T-cell (primary cell): ENCODE measurements at regions not wholly inside any gene's neighbourhood (a gene's known extent, or its start where the extent isn't known, plus 50 kb on each side); places are given as distances from the start of the nearest gene placed in this dataset.

Experiments
- ATAC-seq, 4 experiments: fragments of 200-7000 bp in 3 of 4; fragments of 150-1000 bp in 1 of 4; cut with Tn5 transposase; replicated peaks in 1 of 4; 1 replicate in 3 of 4; 2 replicates in 1 of 4; pipeline ENCODE4 v1.10.0; 2021; ENCODE audit warnings: moderate library complexity in 3 of 4, mild to moderate bottlenecking in 2 of 4, moderate number of reproducible peaks in 1 of 4
- CTCF ChIA-PET, 2 donors: fragments of 300-600 bp; sonication (Branson Sonifier 250); formaldehyde crosslinking; loops; one replicate each; lab custom pipeline; 2022; ENCODE audit warnings: antibody characterized with exemption in 2 of 2; lab: Charles Lee
- POLR2A ChIA-PET, 2 donors: fragments of 300-600 bp; sonication (Branson Sonifier 250); formaldehyde crosslinking; loops; one replicate each; lab custom pipeline; 2022; ENCODE audit warnings: antibody characterized with exemption in 2 of 2; lab: Charles Lee
- DNase-seq, 35 experiments: peaks; one replicate each; pipeline versions ENCODE4 v3.0.0 to v3.0.0-alpha.2; 2013 to 2023
- H3K27ac ChIP-seq: one replicate; pipeline ENCODE4 v1.5.1; 2013; ENCODE audit warnings: low read length
- H3K27me3 ChIP-seq, 2 experiments: replicated peaks in 1 of 2; 1 replicate in 1 of 2; 2 replicates in 1 of 2; pipeline versions ENCODE4 v1.6.1 to v1.7.0; 2013; ENCODE audit warnings: low read length in 1 of 2, mixed read lengths in 1 of 2; ENCODE audit not compliant: control insufficient read depth in 2 of 2, insufficient read depth in 2 of 2; ENCODE audit errors: extremely low read depth in 1 of 2
- H3K36me3 ChIP-seq, 2 donors: 1 replicate in 1 of 2; 2 replicates in 1 of 2; pipeline versions ENCODE4 v1.6.1 to v1.7.0; 2013; ENCODE audit warnings: low read length in 1 of 2; ENCODE audit not compliant: control insufficient read depth in 2 of 2, insufficient read depth in 1 of 2; ENCODE audit errors: extremely low read depth in 1 of 2
- H3K4me1 ChIP-seq, 2 experiments: 1 replicate in 1 of 2; 2 replicates in 1 of 2; pipeline versions ENCODE4 v1.6.1 to v1.7.0; 2013; ENCODE audit warnings: low read length in 2 of 2, mixed read lengths in 1 of 2; ENCODE audit not compliant: insufficient read depth in 2 of 2, control insufficient read depth in 1 of 2; ENCODE audit errors: extremely low read depth in 1 of 2
- H3K4me3 ChIP-seq, 2 donors: 1 replicate in 1 of 2; 2 replicates in 1 of 2; pipeline versions ENCODE4 v1.5.1 to v1.7.0; 2013; ENCODE audit warnings: mild to moderate bottlenecking in 2 of 2, low read length in 1 of 2, moderate library complexity in 1 of 2; ENCODE audit not compliant: control insufficient read depth in 1 of 2; ENCODE audit errors: extremely low read depth in 1 of 2
- H3K9me3 ChIP-seq: 2 replicates; pipeline ENCODE4 v1.7.0; 2013
- H3K27ac Mint-ChIP-seq, 2 donors: one replicate each; pipeline ENCODE4 v1.8.0; 2020 to 2021; ENCODE audit warnings: mild to moderate bottlenecking in 2 of 2, mixed read lengths in 2 of 2
- H3K27me3 Mint-ChIP-seq, 2 donors: one replicate each; pipeline ENCODE4 v1.8.0; 2021 to 2022; ENCODE audit warnings: mixed read lengths in 2 of 2
- H3K36me3 Mint-ChIP-seq: one replicate; pipeline ENCODE4 v1.8.0; 2021; ENCODE audit warnings: mixed read lengths
- H3K4me1 Mint-ChIP-seq, 3 donors: one replicate each; pipeline ENCODE4 v1.8.0; 2020 to 2022; ENCODE audit warnings: mixed read lengths in 3 of 3, mild to moderate bottlenecking in 1 of 3
- H3K4me3 Mint-ChIP-seq, 3 donors: one replicate each; pipeline ENCODE4 v1.8.0; 2020 to 2022; ENCODE audit warnings: mild to moderate bottlenecking in 3 of 3, mixed read lengths in 3 of 3, moderate library complexity in 3 of 3
- H3K9me3 Mint-ChIP-seq, 3 donors: one replicate each; pipeline ENCODE4 v1.8.0; 2020 to 2022; ENCODE audit warnings: mixed read lengths in 3 of 3
- WGBS: methylation state at CpG from one replicate; pipeline ENCODE4 v1.1.5; 2013; ENCODE audit warnings: missing lambda C conversion rate; ENCODE audit not compliant: insufficient coverage; 5-methylcytosine and 5-hydroxymethylcytosine counted together

DNA sequence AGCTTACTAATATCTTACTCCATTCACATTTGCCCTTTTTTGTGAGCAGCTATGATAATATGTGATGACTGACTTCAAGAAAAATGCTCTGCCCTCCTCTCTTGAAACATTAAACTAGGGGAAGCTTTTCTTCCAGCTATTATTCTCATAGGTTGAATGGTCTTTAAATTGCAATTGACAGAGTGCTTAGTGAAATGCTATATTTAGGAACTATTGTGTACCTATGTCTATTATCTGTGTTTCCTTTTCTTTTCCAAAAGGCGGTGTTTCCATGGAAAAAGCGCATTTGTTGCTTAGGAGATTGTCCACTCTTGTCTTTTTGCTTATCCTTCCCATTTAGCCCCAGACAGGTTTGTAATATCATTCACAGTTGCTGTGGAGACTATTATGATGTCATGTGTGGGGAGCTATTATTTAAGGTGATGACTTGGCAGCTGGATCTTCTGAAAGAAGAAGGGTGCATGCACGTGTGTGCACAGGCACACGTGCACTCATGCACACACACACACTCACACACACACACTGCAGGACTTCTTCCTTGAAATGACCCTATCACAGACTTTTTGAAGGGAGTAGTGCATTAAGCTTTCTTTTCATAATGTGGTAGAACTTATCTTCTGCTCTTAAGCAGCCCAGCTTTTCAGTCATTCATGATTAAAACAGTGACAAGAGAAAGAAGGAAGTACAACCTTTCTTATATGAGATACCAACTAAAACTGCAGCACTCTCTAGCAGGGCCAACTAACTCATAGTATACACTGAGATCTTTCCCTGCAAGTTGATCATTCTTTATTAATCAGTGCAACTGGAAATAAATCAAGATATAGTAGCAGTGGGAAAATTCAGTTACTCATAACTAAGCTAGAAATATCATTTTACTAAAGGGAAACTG, 340.8 kb upstream of the MTNR1B start:
- Mint-ChIP-seq H3K4me3 (no peak overlapping the region), H3K9me3 (peaks cover 0 to 4% (median 0%) of the 10 kb centered on the region in 3 donors), H3K27ac (no peak overlapping the region), H3K27me3 (no peaks in the 10 kb centered on the region), H3K4me1 (no peaks in the 10 kb centered on the region), H3K36me3 (no peaks in the 10 kb centered on the region)
- Histone ChIP-seq H3K27me3 (no peaks in the 10 kb centered on the region), H3K27ac (no peak overlapping the region), H3K4me3 (no peak overlapping the region), H3K4me1 (no peaks in the 10 kb centered on the region), H3K9me3 (no peaks in the 10 kb centered on the region), H3K36me3 (no peaks in the 10 kb centered on the region)
- DNase-seq (no peak), ATAC-seq (no peak)
- ChIA-PET CTCF (no interaction called here), POLR2A (interaction anchor here in 1 of 2 donors (0.5 kb wide), 2 partner anchors 9 to 138 kb away, joined by 3 read pairs; no protein-coding TSS in a partner anchor)
- WGBS = no CpG with 5 or more reads among the region's 4 CpGs

DNA sequence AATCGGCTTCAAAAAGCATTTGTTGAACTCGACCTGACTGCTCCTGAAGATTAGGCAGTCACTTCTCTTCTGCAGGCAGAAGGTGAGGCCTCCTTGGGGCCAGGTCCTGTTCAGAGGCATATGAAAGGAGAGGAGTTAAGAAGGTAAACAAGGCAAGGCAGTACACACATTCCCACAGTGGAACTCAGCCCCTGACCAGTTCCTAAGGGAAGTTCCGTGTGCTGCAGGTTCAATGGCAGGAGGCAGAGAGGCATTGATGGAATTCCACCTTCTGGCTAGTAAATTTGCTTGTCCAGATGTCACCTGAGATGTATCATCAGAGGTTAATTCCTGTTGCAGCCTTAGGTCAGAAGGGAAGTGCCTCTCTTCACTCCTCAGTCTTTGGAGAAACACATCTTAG, 337.0 kb upstream of the MTNR1B start:
- ChIA-PET CTCF (no interaction called here), POLR2A (no interaction called here)
- no peaks in the 10 kb centered on the region for H3K36me3 ChIP-seq
- no CpG with 5 or more reads among the region's 3 CpGs for WGBS
- no peaks in the 10 kb centered on the region for H3K4me1 ChIP-seq
- H3K4me3 ChIP-seq = no peak overlapping the region
- Mint-ChIP-seq H3K4me3 (no peak overlapping the region), H3K36me3 (no peaks in the 10 kb centered on the region), H3K4me1 (no peaks in the 10 kb centered on the region), H3K27ac (no peak overlapping the region), H3K27me3 (no peaks in the 10 kb centered on the region), H3K9me3 (peaks cover 0 to 4% (median 0%) of the 10 kb centered on the region in 3 donors)
- no peak for ATAC-seq
- H3K27me3 ChIP-seq = no peaks in the 10 kb centered on the region
- no peaks in the 10 kb centered on the region for H3K9me3 ChIP-seq
- DNase-seq = no peak
- H3K27ac ChIP-seq = no peak overlapping the region

DNA sequence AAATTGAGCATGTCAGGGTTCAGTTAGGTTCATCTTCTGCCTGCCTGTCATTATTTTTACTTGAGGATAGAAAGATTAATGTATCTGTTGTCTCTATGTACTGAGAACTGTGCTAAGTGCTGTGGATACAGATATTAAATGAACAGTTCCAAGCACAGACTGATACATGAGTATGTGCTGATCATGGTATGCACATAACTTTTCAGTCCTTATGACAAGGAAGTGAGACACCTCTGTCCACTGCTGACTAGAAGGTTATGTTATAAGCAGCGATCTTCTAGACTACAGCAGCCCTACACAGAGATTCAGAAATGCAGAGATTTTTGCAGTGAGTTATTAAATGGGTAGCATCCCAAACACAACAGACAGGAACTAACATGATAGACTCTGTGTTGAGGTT, 335.6 kb upstream of the MTNR1B start:
- Histone ChIP-seq H3K9me3 (no peaks in the 10 kb centered on the region), H3K27me3 (no peaks in the 10 kb centered on the region), H3K4me3 (no peak overlapping the region), H3K4me1 (no peaks in the 10 kb centered on the region), H3K27ac (no peak overlapping the region), H3K36me3 (no peaks in the 10 kb centered on the region)
- CTCF ChIA-PET = no interaction called here
- POLR2A ChIA-PET = no interaction called here
- H3K27ac Mint-ChIP-seq = no peak overlapping the region
- H3K36me3 Mint-ChIP-seq = no peaks in the 10 kb centered on the region
- DNase-seq (no peak), ATAC-seq (no peak)
- no peaks in the 10 kb centered on the region for H3K4me1 Mint-ChIP-seq
- WGBS = no CpG with 5 or more reads among the region's 1 CpG
- H3K27me3 Mint-ChIP-seq = no peaks in the 10 kb centered on the region
- no peak overlapping the region for H3K4me3 Mint-ChIP-seq
- H3K9me3 Mint-ChIP-seq = peaks cover 0 to 4% (median 0%) of the 10 kb centered on the region in 3 donors

- ChIA-PET POLR2A (no interaction called here), CTCF (no interaction called here)
- Mint-ChIP-seq H3K4me1 (no peaks in the 10 kb centered on the region), H3K4me3 (no peak overlapping the region), H3K27ac (no peak overlapping the region), H3K9me3 (no peaks in the 10 kb centered on the region), H3K36me3 (no peaks in the 10 kb centered on the region), H3K27me3 (no peaks in the 10 kb centered on the region)
- Histone ChIP-seq H3K36me3 (no peaks in the 10 kb centered on the region), H3K27ac (no peak overlapping the region), H3K4me1 (no peaks in the 10 kb centered on the region), H3K27me3 (no peaks in the 10 kb centered on the region), H3K4me3 (no peak overlapping the region), H3K9me3 (no peaks in the 10 kb centered on the region)
- DNase-seq = no peak
- no CpG with 5 or more reads among the region's 3 CpGs for WGBS
- no peak for ATAC-seq
These were observed 332.8 kb upstream of the MTNR1B start for GRCh38 chr11:92636543-92637188.

- POLR2A ChIA-PET = no interaction called here
- H3K27ac ChIP-seq = no peak overlapping the region
- H3K4me3 Mint-ChIP-seq = no peak overlapping the region
- no peaks in the 10 kb centered on the region for H3K36me3 ChIP-seq
- DNase-seq (no peak), ATAC-seq (no peak)
- H3K4me3 ChIP-seq = no peak overlapping the region
- no peaks in the 10 kb centered on the region for H3K4me1 Mint-ChIP-seq
- H3K4me1 ChIP-seq = no peaks in the 10 kb centered on the region
- no peaks in the 10 kb centered on the region for H3K36me3 Mint-ChIP-seq
- H3K9me3 ChIP-seq = no peaks in the 10 kb centered on the region
- no peaks in the 10 kb centered on the region for H3K9me3 Mint-ChIP-seq
- H3K27me3 Mint-ChIP-seq = no peaks in the 10 kb centered on the region
- CTCF ChIA-PET = no interaction called here
- WGBS = 94% methylated on average over 2 of the region's 3 CpGs
- no peak overlapping the region for H3K27ac Mint-ChIP-seq
- no peaks in the 10 kb centered on the region for H3K27me3 ChIP-seq
These were observed 330.8 kb upstream of the MTNR1B start for GRCh38 chr11:92638678-92639077.

DNA sequence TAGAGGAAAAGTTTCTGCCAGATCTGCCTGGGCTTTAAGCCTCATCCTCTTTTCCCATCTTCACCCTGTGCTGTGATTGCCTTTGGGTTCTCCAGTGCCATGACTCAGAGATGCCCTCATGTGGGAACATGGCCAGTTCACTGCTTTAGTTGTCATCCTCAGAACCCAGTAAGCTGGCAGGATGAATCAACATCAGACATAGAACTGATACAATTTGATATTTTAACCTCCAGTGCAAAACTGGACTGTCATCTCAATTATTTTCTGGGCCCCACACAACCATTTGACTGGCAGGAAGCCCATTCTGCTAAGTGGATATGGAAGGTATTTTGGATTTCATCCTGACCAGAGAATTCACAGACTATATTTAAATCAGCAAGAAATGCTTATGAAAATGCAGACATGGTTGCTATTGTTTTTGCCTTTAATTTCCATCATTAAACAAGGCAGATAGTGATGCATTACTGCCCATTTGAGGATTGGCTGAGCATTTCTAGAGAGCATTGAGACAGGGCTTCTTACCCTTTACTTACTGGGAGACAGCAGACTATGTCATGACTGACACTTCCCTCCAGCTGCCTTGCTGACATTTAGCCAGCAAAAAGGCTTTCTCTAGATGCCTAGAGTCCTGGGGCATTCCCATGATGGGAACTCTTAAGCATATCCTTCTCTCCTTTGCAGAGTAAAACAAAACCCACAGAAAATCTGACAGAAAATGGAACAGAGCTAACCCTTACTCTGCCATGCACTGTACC, 327.1 kb upstream of the MTNR1B start:
- peaks cover 0 to 3% (median 0%) of the 10 kb centered on the region in 3 donors for H3K9me3 Mint-ChIP-seq
- Histone ChIP-seq H3K27ac (no peak overlapping the region), H3K36me3 (no peaks in the 10 kb centered on the region), H3K4me3 (no peak overlapping the region), H3K9me3 (no peaks in the 10 kb centered on the region), H3K27me3 (no peaks in the 10 kb centered on the region), H3K4me1 (no peaks in the 10 kb centered on the region)
- no peaks in the 10 kb centered on the region for H3K4me1 Mint-ChIP-seq
- POLR2A ChIA-PET = no interaction called here
- no peaks in the 10 kb centered on the region for H3K36me3 Mint-ChIP-seq
- DNase-seq (no peak), ATAC-seq (no peak)
- CTCF ChIA-PET = no interaction called here
- H3K4me3 Mint-ChIP-seq = no peak overlapping the region
- no peaks in the 10 kb centered on the region for H3K27me3 Mint-ChIP-seq
- H3K27ac Mint-ChIP-seq = no peak overlapping the region
